OCI-LY1 (cell line): ENCODE measurements at regions not wholly inside any gene's neighbourhood (a gene's known extent, or its start where the extent isn't known, plus 50 kb on each side); places are given as distances from the start of the nearest gene placed in this dataset.

ENCODE experiments used
- H2AFZ ChIP-seq: fragments of 200-600 bp; sonication (generic), shearing (Covaris generic); 2 replicates; pipeline ENCODE4 v1.6.0; 2014; ENCODE audit warnings: antibody characterized with exemption, mild to moderate bottlenecking, low read length
- H3F3A ChIP-seq: fragments of 200-600 bp; sonication (generic), shearing (Covaris generic); 2 replicates; pipeline ENCODE4 v1.6.0; 2014; ENCODE audit warnings: mild to moderate bottlenecking, antibody characterized with exemption, low read length, moderate library complexity; ENCODE audit not compliant: insufficient read depth
- H3K27ac ChIP-seq: fragments of 200-600 bp; sonication (generic); 2 replicates; pipeline ENCODE4 v1.5.1; 2014; ENCODE audit warnings: low read length, mixed run types, mild to moderate bottlenecking, low read depth; ENCODE audit not compliant: poor library complexity, severe bottlenecking
- H3K27me3 ChIP-seq: fragments of 200-600 bp; sonication (generic); 2 replicates; pipeline ENCODE4 v1.6.0; 2014; ENCODE audit warnings: antibody characterized with exemption, mild to moderate bottlenecking, low read length, moderate library complexity; ENCODE audit not compliant: insufficient read depth
- H3K36me3 ChIP-seq: fragments of 200-600 bp; sonication (generic); 2 replicates; pipeline ENCODE4 v1.6.1; 2014; ENCODE audit warnings: mild to moderate bottlenecking, antibody characterized with exemption, low read length, moderate library complexity, mixed read lengths; ENCODE audit not compliant: insufficient read depth
- H3K4me1 ChIP-seq: fragments of 200-600 bp; sonication (generic); 2 replicates; pipeline ENCODE4 v1.5.1; 2014; ENCODE audit warnings: mild to moderate bottlenecking, low read length, moderate library complexity; ENCODE audit not compliant: insufficient read depth, severe bottlenecking
- H3K4me2 ChIP-seq: fragments of 200-600 bp; sonication (generic), shearing (Covaris generic); 2 replicates; pipeline ENCODE4 v1.6.1; 2014; ENCODE audit warnings: low read length
- H3K4me3 ChIP-seq: fragments of 200-600 bp; sonication (generic); 2 replicates; pipeline ENCODE4 v1.5.1; 2014; ENCODE audit warnings: low read length, low read depth, mild to moderate bottlenecking, mixed read lengths; ENCODE audit not compliant: poor library complexity, severe bottlenecking
- H3K79me2 ChIP-seq: fragments of 200-600 bp; shearing (Covaris generic); 2 replicates; pipeline ENCODE4 v1.6.1; 2016; ENCODE audit warnings: mixed run types, low read length, mixed read lengths; ENCODE audit not compliant: insufficient read depth
- H3K9ac ChIP-seq: fragments of 200-600 bp; sonication (generic), shearing (Covaris generic); 2 replicates; pipeline ENCODE4 v1.6.1; 2014; ENCODE audit warnings: mild to moderate bottlenecking, low read length, mixed read lengths
- H3K9me2 ChIP-seq: fragments of 200-600 bp; sonication (generic), shearing (Covaris generic); 2 replicates; pipeline ENCODE4 v1.6.1; 2014; ENCODE audit warnings: low read depth, mild to moderate bottlenecking, low read length, mixed read lengths
- H3K9me3 ChIP-seq: fragments of 200-600 bp; shearing (Covaris generic); 2 replicates; pipeline ENCODE4 v1.6.1; 2014; ENCODE audit warnings: low read length, mixed read lengths
- H4K20me1 ChIP-seq: fragments of 200-600 bp; sonication (generic), shearing (Covaris generic); 2 replicates; pipeline ENCODE4 v1.6.0; 2016; ENCODE audit warnings: mild to moderate bottlenecking, low read length; ENCODE audit not compliant: insufficient read depth
- CTCF ChIP-seq: fragments of 200-600 bp; sonication (generic), shearing (Covaris generic); IDR thresholded peaks from 2 replicates; pipeline ENCODE4 v1.5.1; 2017; ENCODE audit warnings: mild to moderate bottlenecking, antibody characterized with exemption, low read length, moderate library complexity, mixed read lengths
- EZH2 ChIP-seq: fragments of 200-600 bp; sonication (generic), shearing (Covaris generic); IDR thresholded peaks from 2 replicates; pipeline ENCODE4 v1.8.0; 2017; ENCODE audit warnings: borderline replicate concordance, mixed run types, mild to moderate bottlenecking, antibody characterized with exemption, low read length, moderate library complexity, mixed read lengths

GRCh38 chr1:157288996-157289395 is 150.8 kb upstream of the ETV3 start:
- H3K27me3 ChIP-seq = no peaks in the 10 kb centered on the region; the same call in 1 of the 2 replicates
- H3K9me2 ChIP-seq = no peaks in the 10 kb centered on the region
- no peak overlapping the region for H2AFZ ChIP-seq
- no peaks in the 10 kb centered on the region for H3K36me3 ChIP-seq
- no peak overlapping the region for H3K27ac ChIP-seq
- H3K4me1 ChIP-seq = no peaks in the 10 kb centered on the region
- no peaks in the 10 kb centered on the region for H3F3A ChIP-seq
- no peak overlapping the region for H3K9ac ChIP-seq
- no peaks in the 10 kb centered on the region for H4K20me1 ChIP-seq
- no peak overlapping the region for H3K4me2 ChIP-seq
- TF ChIP-seq CTCF = no peak
- TF ChIP-seq EZH2 = no peak
- no peaks in the 10 kb centered on the region for H3K79me2 ChIP-seq
- no peaks in the 10 kb centered on the region for H3K9me3 ChIP-seq
- H3K4me3 ChIP-seq = no peak overlapping the region

- H3K36me3 ChIP-seq = no peaks in the 10 kb centered on the region
- H3K9me2 ChIP-seq = no peaks in the 10 kb centered on the region
- no peak overlapping the region for H3K27ac ChIP-seq
- TF ChIP-seq CTCF (no peak), EZH2 (no peak)
- H3K79me2 ChIP-seq = no peaks in the 10 kb centered on the region
- no peaks in the 10 kb centered on the region for H4K20me1 ChIP-seq
- H3K9me3 ChIP-seq = no peaks in the 10 kb centered on the region
- H3K4me2 ChIP-seq = no peak overlapping the region
- H3K4me3 ChIP-seq = no peak overlapping the region
- no peak overlapping the region for H2AFZ ChIP-seq
- no peak overlapping the region for H3K9ac ChIP-seq
- no peaks in the 10 kb centered on the region for H3K4me1 ChIP-seq
- no peaks in the 10 kb centered on the region for H3F3A ChIP-seq
- no peaks in the 10 kb centered on the region; the same call in 1 of the 2 replicates for H3K27me3 ChIP-seq
Observed at GRCh38 chr1:157288492-157288891, 150.3 kb upstream of the ETV3 start.

- Histone ChIP-seq H3K4me3 (no peak overlapping the region), H3K9ac (no peak overlapping the region), H2AFZ (no peak overlapping the region), H3K9me2 (no peaks in the 10 kb centered on the region), H3K36me3 (no peaks in the 10 kb centered on the region), H3K4me1 (no peaks in the 10 kb centered on the region), H3F3A (no peaks in the 10 kb centered on the region), H3K79me2 (no peaks in the 10 kb centered on the region), H3K27me3 (no peaks in the 10 kb centered on the region; the same call in 1 of the 2 replicates), H4K20me1 (no peaks in the 10 kb centered on the region), H3K27ac (no peak overlapping the region), H3K9me3 (no peaks in the 10 kb centered on the region), H3K4me2 (no peak overlapping the region)
- TF ChIP-seq EZH2 (no peak), CTCF (no peak)
Observed at GRCh38 chr1:157288006-157288405, 149.8 kb upstream of the ETV3 start.
